ENCODE measurements at regions not wholly inside any gene's neighbourhood (a gene's known extent, or its start where the extent isn't known, plus 50 kb on each side); places are given as distances from the start of the nearest gene placed in this dataset.

GRCh38 chr22:19637408-19638281 lies 76.7 kb upstream of the SEPTIN5 start:
- TF ChIP-seq CSRNP3 (CRISPR knock-in tag; IDR thresholded peaks at IDR 0.05): no peak
- no peak for TF ChIP-seq ZFP3 (CRISPR knock-in tag; IDR thresholded peaks at IDR 0.05)
- TF ChIP-seq ZNF8 (CRISPR knock-in tag; IDR thresholded peaks at IDR 0.05): no peak
- TF ChIP-seq OSR1 (CRISPR knock-in tag; IDR thresholded peaks at IDR 0.05): no peak
- no peak for TF ChIP-seq CSDC2 (CRISPR knock-in tag; IDR thresholded peaks at IDR 0.05)
- no peak for TF ChIP-seq ZFP30 (CRISPR knock-in tag; IDR thresholded peaks at IDR 0.05)
- no peak for TF ChIP-seq GLIS3 (CRISPR knock-in tag; IDR thresholded peaks at IDR 0.05)
- no peak for TF ChIP-seq RARB (CRISPR knock-in tag; IDR thresholded peaks at IDR 0.05)
- no peak for TF ChIP-seq ZC3H10 (CRISPR knock-in tag; IDR thresholded peaks at IDR 0.05)
- TF ChIP-seq ZNF565 (CRISPR knock-in tag; conservative IDR thresholded peaks at IDR 0.05; ENCODE audit: low read depth): no peak
- no peak for TF ChIP-seq PPARA (CRISPR knock-in tag; IDR thresholded peaks at IDR 0.05; ENCODE audit: borderline replicate concordance)
- ATAC-seq: no peak

- no peak for TF ChIP-seq ZFP30 (CRISPR knock-in tag; IDR thresholded peaks at IDR 0.05)
- no peak for TF ChIP-seq PPARA (CRISPR knock-in tag; IDR thresholded peaks at IDR 0.05; ENCODE audit: borderline replicate concordance)
- TF ChIP-seq CREB5 (CRISPR knock-in tag; IDR thresholded peaks at IDR 0.05; ENCODE audit: low read depth): no peak
- TF ChIP-seq CSRNP3 (CRISPR knock-in tag; IDR thresholded peaks at IDR 0.05): no peak
- no peak for TF ChIP-seq ARNTL (CRISPR knock-in tag; IDR thresholded peaks at IDR 0.05; ENCODE audit: borderline replicate concordance, low read depth)
- TF ChIP-seq CSDC2 (CRISPR knock-in tag; IDR thresholded peaks at IDR 0.05): no peak
- no peak for TF ChIP-seq TCF4 (CRISPR knock-in tag; IDR thresholded peaks at IDR 0.05; ENCODE audit: borderline replicate concordance)
- TF ChIP-seq TSHZ2 (CRISPR knock-in tag; IDR thresholded peaks at IDR 0.05): no peak
- no peak for TF ChIP-seq ZFP3 (CRISPR knock-in tag; IDR thresholded peaks at IDR 0.05)
- no peak for ATAC-seq
Observed at GRCh38 chr22:19638282-19639015, 75.9 kb upstream of the SEPTIN5 start.

- no peak for ATAC-seq
- TF ChIP-seq ISL1 (CRISPR knock-in tag; IDR thresholded peaks at IDR 0.05) (no peak), TSHZ2 (CRISPR knock-in tag; IDR thresholded peaks at IDR 0.05) (no peak), OSR1 (CRISPR knock-in tag; IDR thresholded peaks at IDR 0.05) (no peak), CREB5 (CRISPR knock-in tag; IDR thresholded peaks at IDR 0.05; ENCODE audit: low read depth) (no peak), ZNF70 (CRISPR knock-in tag; IDR thresholded peaks at IDR 0.05) (no peak), PATZ1 (CRISPR knock-in tag; IDR thresholded peaks at IDR 0.05; ENCODE audit: borderline replicate concordance) (no peak), CSRNP3 (CRISPR knock-in tag; IDR thresholded peaks at IDR 0.05) (no peak), SNAI2 (CRISPR knock-in tag; IDR thresholded peaks at IDR 0.05) (no peak), CSDC2 (CRISPR knock-in tag; IDR thresholded peaks at IDR 0.05) (no peak)
Observed at GRCh38 chr22:19639610-19640135, 74.6 kb upstream of the SEPTIN5 start.

Measured in SK-N-SH treated with all-trans-retinoic acid at 6 μM for 48 hours (cell line).